ENCODE measurements at regions not wholly inside any gene's neighbourhood (a gene's known extent, or its start where the extent isn't known, plus 50 kb on each side); places are given as distances from the start of the nearest gene placed in this dataset.

DNA sequence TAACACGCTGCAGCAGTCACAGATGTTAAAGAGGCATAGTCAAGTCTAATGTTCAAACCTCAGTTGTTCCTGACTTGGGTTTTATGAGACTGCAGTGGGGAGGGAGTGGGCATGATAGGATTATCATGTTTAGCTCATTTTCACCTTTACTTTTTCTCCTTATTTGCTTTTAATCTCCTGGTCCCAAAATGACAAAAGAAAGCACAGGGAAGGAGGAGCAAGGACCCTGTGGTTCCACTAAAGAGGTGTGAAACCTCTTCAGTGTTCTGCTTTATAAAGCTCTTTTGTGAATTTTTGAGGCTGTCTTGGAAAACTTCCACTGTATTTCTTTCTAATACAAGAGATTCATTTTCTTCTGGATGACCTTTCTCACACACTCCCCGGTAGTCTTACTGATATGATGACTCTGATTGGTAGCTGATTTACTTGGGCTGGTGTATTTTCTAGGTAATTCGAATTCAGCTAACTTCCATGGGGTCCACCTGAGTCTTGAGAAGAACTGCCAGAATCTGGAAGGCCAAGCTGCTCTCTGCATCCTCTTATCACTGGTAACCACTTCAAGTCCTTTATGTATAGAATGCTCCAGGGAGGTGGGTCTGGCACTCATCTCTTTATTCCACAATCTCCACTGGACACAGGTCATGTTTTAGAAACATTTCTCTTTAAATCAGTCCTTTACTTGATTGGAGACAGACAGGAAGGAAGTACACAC lies 1364.4 kb upstream of the CDH9 start:
- Histone ChIP-seq H3K9ac (replicated peaks in 1 of 4; ENCODE audit: extremely low read depth in 1 of 4, low read depth in 3 of 4, low read length in 3 of 4) (no peak overlapping the region), H4K20me1 (replicated peaks in 1 of 2; ENCODE audit: control insufficient read depth in 1 of 2, insufficient read depth in 2 of 2, low read length in 2 of 2) (no peaks in the 10 kb centered on the region), H2BK120ac (replicated peaks; ENCODE audit: low read depth, low read length) (no peak overlapping the region), H3K4me1 (replicated peaks in 1 of 4; ENCODE audit: control insufficient read depth in 3 of 4, insufficient read depth in 4 of 4, low read length in 3 of 4) (peaks cover 0 to 5% (median 4%) of the 10 kb centered on the region in 4 experiments; a peak in 3 of 7 replicates), H3K4ac (replicated peaks; ENCODE audit: insufficient read length, low read depth, low read length) (no peak overlapping the region), H3K23ac (ENCODE audit: insufficient read length) (no peak overlapping the region), H3K4me2 (ENCODE audit: insufficient read depth in 1 of 2, low read depth in 2 of 2, low read length in 2 of 2) (no peak overlapping the region), H3K79me2 (ENCODE audit: control insufficient read depth in 1 of 2, insufficient read depth in 2 of 2, low read length in 2 of 2) (no peaks in the 10 kb centered on the region), H3K36me3 (ENCODE audit: control insufficient read depth in 2 of 4, insufficient read depth in 4 of 4, low read length in 3 of 4) (no peaks in the 10 kb centered on the region), H2AFZ (ENCODE audit: low read length) (0 out of 2 replicates have a peak overlapping the region, but pooled peaks have one; percentile 40), H2BK5ac (ENCODE audit: low read depth, low read length) (no peak overlapping the region), H3K9me3 (ENCODE audit: insufficient read depth in 2 of 2, low read depth in 1 of 2, low read length in 1 of 2) (peaks cover 0 to 3% of the 10 kb centered on the region in 2 experiments; a peak in 1 of 4 replicates), H2BK12ac (ENCODE audit: low read depth, low read length) (no peak overlapping the region), H4K8ac (ENCODE audit: extremely low read depth, insufficient read depth, low read length) (no peak overlapping the region), H3K56ac (replicated peaks; ENCODE audit: insufficient read length, low read depth, low read length) (no peak overlapping the region), H3K79me1 (ENCODE audit: low read depth, low read length) (no peaks in the 10 kb centered on the region), H3K27me3 (replicated peaks in 1 of 4; ENCODE audit: control insufficient read depth in 3 of 4, extremely low read depth in 1 of 4, insufficient read depth in 3 of 4, low read length in 3 of 4) (no peaks in the 10 kb centered on the region), H3K4me3 (ENCODE audit: extremely low read depth in 1 of 4, insufficient read depth in 2 of 4, low read depth in 3 of 4, low read length in 4 of 4) (no peak overlapping the region), H2BK15ac (ENCODE audit: low read length) (no peak overlapping the region), H3K23me2 (ENCODE audit: low read depth, low read length) (no peaks in the 10 kb centered on the region), H3K27ac (ENCODE audit: low read depth, low read length) (no peak overlapping the region), H4K5ac (ENCODE audit: insufficient read length, low read depth, low read length) (no peak overlapping the region), H4K91ac (replicated peaks; ENCODE audit: insufficient read length, low read length) (no peak overlapping the region), H3K14ac (ENCODE audit: insufficient read length) (no peak overlapping the region), H3K18ac (ENCODE audit: extremely low read depth, low read length) (no peak overlapping the region), H2AK5ac (ENCODE audit: low read depth, low read length) (no peak overlapping the region), H2BK20ac (ENCODE audit: low read length) (no peak overlapping the region)
- DNase-seq (ENCODE audit: low read depth in 1 of 2, low spot score in 2 of 2) (no peak), FAIRE-seq (no peak)
- ChIA-PET CTCF (ENCODE audit: partially characterized antibody) (interaction anchor here (1.2 to 1.6 kb wide), 3 partner anchors 8 to 173 kb away, joined by 3 to 4 read pairs (median 4); no protein-coding TSS in a partner anchor), POLR2A (ENCODE audit: partially characterized antibody) (no interaction called here)
- 92% methylated on average over 3 of the region's 3 CpGs; no CpG with 5 or more reads in 1 of the 2 experiments for WGBS, 2 experiments (ENCODE audit: extremely low coverage in 1 of 2, insufficient coverage in 1 of 2, insufficient read length in 1 of 2, insufficient replicate concordance in 2 of 2, low coverage in 1 of 2, low lambda C conversion rate in 2 of 2, missing lambda C conversion rate in 1 of 2)
- TF ChIP-seq BACH1 (IDR thresholded peaks at IDR 0.05; ENCODE audit: low read length) (no peak), POLR2A (IDR thresholded peaks at IDR 0.05; ENCODE audit: control extremely low read depth in 1 of 2, low read depth in 2 of 2, low read length in 2 of 2) (no peak), BRCA1 (IDR thresholded peaks at IDR 0.05; ENCODE audit: low read depth, low read length) (no peak), JUN (IDR thresholded peaks at IDR 0.05; ENCODE audit: low read depth, low read length) (no peak)

All from H1 (cell line).